ENCODE measurements at regions not wholly inside any gene's neighbourhood (a gene's known extent, or its start where the extent isn't known, plus 50 kb on each side); places are given as distances from the start of the nearest gene placed in this dataset.

DNA sequence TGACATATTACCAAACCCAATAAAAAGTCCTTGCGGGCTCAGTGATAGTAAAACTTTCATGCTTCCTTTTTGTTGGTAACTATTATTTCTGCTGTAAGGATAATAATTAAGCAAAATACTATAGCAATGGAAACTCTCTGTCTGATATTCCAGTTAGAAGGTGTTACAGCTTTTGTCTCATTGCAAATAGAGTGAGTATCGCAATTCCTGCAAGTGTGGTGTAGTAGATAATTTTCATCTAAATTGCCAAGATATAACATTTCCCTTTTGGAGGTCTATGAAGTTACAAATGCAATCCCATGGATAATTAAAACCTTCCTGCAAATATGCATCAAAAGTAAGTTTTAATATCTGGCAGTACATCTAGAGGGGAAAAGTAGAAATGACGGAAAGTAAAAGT, 88.7 kb upstream of the CD93 start:
- DNase-seq (ENCODE audit: low read depth), result no peak

DNA sequence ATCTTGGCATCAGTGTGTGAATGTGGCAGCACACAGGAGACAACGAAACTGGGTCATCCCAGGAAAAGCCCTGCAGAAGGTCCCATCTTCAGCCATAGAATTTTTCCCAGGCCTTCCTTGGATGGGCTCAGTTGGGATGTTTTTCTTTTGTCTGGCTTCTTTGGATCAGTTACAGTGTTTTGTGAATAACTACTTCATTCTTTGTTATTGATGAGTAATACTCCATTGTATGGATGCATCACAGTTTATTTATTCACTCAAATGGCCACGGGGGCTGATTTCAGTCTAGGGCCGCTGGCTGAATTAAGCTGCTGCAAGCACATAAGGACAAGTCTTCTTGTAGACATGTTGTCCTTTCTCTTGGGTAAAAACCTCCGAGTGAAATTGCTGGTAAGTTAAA, 81.3 kb upstream of the CD93 start:
- DNase-seq (ENCODE audit: low read depth), result no peak

DNA sequence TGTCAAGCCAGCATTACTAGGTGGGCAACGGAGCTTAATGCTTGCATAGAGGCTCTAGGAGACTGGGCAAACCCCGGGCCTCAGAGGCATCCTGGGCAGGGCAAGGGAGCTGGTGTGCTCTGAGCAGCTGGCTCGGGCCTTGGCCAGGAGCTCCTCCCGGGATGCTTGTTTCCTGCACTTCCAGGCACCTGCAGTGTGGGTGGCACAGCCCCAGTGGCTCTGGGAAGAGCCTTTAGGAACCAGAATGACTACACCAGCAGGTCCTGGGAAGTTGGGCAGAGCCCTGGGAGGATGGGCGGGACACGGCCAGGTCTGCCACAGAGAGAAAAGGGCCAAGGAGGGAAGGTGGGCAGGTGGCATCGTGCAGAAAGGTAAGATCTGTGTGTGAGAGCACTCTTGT, 80.4 kb upstream of the CD93 start:
- no peak for DNase-seq (ENCODE audit: low read depth)

DNA sequence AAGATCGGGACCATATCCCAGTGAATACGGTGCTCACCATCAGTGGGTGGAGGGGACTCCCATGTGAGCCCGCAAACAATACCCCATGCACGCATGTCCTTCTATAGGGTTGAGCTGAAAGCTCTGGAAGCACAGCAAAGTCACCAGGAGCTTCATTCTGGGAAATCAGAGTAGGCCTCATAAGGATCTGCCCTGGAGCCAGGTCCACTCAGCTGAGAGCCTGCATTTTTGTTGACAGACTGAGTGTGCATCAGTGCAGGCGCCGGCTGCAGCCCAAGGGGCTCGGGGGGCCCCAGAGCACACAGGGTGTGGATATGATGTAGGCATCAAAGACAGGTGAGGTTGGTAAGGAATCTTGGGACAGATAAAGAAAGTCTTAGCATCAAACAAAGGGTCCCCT, 79.8 kb upstream of the CD93 start:
- no peak for DNase-seq (ENCODE audit: low read depth)

DNA sequence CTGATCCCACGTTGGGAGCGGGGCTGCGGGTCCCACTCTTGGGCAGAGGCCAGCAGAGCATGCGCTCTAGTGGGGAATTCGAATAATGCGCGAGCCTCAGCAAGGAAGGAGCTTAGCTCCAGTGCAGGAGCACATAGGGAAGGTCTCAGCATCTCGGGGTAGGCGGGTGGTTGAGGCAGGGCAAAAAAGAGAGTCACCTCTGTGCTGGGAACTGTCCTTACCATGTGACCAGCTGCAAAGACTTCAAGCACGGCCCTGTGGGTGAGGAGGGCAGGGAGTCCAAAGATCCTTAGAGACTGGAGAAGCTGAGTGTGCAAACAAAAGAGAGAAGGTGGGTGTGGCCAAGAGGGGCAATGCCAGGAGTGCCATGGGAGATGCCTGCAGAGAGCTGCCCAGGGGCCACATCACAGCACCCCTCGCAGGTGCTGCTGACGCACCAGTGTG, 79.2 kb upstream of the CD93 start:
- no peak for DNase-seq (ENCODE audit: low read depth)

DNA sequence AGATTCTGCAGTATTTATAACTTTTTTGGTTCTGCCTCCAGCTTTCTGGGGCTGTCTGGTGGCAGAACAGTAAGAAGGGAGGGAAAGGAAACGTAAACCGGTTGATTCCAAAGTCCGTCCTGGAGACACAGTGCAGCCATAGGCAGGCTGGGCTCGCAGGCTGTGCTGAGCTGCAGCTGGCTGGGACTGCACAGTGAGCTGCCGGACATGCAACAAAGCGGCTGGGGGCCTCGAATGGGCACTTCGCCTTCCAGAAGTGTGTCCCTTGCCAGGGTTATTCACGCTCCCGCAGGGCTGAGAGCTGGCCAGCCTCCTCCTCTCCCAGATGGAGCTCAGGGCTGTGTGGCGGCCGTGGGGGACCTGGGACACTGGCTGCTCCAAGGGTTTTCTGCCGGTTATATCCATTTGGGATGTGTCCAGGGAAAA, 78.1 kb upstream of the CD93 start:
- DNase-seq (ENCODE audit: low read depth), result no peak

DNA sequence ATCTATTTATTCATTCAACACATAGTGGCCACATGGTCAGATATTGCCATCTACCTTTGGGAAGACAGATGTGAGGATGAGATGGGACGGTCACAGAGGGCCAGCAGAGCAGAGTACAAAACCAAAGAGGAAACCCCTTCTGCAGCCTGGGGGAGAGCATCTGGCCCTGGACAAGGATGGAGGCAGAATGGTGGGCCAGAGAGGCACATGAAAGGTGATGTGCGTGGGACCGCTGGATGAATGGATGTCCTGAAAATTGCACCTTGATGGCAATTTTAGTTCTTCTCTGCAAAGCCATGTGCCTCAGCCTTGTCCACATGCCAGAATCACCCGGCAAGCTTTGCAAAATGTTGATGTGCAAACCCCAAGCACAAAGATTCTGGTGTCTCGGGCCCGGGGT, 77.4 kb upstream of the CD93 start:
- no peak for DNase-seq (ENCODE audit: low read depth)

DNA sequence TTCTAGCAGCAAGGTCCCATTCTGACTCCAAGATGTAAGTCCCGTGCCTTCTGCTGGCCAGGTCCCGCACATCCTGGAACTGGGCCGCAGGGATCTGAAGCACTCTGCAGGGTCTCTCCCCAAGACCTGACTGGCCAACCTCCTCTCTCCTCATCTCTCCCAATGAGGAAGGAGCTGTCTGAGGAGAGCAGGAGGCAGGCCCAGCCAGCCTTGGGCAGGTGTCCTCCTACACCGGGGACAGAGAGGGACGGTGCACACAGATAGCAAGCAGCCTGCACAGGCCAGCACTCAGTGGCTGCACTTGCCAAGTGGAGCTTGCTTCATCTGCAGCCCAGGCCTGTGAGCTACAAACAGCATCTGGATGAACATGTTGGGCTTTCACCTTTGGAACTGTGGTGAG, 76.8 kb upstream of the CD93 start:
- no peak for DNase-seq (ENCODE audit: low read depth)

DNA sequence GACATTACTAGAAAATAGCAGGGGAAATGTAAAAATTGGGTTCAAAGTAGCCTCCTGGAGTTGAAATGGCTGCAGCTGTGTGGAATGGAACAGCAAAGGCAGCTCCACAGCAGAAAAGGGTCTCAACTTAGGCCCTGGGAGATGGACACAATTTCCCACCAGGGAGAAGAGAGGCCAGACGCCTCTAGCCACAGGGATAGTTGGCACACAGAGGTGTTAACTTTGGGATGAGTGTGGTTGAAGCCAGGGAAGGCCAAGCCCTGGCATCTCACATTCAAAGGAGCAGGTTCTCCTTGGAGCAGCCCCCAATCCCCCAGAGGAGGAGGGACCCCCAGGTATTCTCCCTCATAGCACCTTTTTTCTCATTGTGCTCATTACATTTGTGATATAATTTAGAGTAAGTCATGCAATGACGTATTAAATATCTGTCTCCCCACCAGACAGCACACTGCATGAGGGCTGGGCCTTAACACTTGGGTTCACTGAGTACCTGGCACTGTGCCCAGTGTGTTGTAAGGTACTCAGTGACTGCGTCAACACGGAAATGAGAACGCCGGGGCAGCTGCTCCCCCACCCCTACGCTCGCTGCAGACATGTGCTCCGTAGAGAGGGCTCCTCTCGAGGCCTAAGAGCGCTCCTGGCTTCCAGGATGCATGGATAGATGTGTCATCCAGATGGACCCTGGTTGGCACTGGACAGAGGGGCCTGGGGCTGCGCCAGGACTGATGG, 76.0 kb upstream of the CD93 start:
- DNase-seq (ENCODE audit: low read depth), result peak; percentile 65

DNA sequence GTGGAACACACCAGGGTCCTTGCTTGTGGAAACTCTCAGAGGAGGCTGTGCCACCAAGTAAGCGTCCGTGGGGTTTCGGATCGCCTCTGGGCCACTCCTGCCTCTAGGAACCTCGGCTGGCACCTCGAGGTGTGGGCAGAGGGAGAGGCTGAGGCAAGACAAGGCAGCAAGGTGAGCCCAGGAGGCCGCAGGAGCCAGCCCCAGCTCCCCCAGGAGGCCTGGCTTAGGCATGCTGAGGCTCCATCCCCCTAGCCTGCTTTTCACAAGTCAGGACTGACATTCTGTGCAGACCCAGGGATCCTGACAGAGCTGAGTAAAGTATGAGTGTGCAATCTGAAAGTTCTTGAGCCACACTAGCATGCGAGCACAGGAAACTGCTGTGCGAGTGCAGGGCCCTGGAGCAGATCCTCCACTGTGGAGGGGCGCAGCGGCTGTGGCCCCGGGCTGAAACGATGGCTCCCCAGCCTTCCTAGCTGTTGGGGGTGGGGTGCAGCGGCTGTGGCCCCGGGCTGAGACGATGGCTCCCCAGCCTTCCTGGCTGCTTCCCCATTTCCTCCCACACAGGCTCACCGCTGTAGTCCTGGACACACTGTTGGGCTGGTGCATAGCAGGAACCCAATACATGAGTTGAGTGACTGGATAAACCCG, 75.2 kb upstream of the CD93 start:
- no peak for DNase-seq (ENCODE audit: low read depth)

DNA sequence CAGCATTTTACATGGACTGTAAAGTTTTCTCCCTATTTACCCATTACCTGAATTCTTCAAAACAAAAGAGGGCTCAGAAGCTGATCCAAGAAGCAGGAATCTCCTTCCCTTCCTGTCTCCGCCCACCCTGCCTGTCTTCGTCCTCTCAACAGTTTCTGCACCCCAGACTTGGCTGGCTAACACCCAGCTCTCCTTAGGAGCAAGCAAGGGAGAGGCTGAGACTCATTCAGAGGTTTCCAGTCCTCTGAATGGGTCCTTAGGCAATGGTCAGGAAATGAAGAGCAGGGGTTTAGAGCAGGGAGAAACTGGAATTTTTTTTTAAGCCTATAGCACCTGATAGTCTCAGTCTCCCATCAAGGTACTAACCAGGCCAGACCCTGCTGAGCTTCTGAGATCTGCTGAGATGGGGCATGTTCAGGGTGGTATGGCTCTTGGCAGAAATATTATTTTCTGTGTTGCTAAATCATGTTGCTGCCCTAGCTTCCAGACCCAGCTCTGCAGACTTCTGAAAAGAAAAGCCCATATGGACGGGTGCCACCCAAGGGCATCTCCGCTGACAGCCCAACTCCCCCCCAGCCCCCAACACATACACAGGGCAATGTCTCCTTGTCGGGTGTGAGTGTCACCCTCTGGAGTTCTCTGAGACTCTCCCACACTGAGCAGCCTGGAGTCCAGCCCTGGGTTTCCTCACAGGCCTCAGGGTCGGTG, 74.6 kb upstream of the CD93 start:
- no peak for DNase-seq (ENCODE audit: low read depth)

DNA sequence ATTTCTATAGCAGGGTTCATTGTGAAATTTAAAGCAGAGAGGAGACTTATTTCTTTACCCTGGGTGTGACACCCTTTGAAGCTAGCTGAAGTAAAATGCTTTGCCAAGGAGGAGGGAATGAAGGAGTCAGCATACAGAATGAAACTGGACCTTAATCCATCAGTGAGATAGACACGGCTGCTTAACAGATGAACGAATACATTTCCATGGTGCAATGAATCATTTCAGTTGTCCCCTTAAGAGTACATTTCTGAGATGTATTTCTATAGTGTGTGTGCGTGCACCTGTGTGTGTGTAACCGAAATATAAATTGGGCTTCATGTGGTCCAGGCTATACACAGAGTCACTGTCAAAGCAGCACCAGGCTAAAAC, 73.8 kb upstream of the CD93 start:
- DNase-seq (ENCODE audit: low read depth), result no peak

DNA sequence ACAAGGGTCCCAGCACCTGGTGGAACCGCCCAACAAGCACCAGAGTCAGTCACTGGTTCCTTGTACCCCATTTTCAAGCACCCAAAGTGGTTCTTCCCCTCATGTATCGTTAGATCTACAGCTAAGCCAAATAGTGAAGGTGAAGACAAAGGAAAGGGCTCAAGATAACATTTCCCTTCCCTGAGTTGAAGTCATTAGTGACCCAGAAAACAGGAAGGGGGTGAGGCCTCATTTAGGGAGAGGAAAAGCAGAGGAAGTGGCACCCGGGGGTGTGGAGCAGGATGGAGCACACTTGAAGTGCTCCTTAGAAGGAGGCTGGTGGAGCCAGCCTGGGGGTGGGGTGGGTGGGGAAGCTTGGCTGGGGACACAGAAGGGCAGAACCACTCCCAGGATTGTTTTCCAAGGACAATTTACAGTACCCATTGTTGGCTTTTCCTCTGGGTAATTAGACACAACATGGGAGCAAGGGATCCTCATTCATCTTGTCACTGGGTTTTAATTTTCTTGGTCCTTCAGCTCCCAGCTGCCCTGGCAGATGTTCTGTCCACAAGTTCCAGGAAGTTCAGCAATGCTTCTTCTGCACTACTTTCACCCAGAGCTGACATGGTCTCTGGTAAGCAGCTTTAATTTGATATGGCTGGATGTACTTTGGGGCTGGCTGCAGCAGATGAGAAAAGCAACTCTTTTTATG, 73.3 kb upstream of the CD93 start:
- DNase-seq (ENCODE audit: low read depth), result no peak

DNA sequence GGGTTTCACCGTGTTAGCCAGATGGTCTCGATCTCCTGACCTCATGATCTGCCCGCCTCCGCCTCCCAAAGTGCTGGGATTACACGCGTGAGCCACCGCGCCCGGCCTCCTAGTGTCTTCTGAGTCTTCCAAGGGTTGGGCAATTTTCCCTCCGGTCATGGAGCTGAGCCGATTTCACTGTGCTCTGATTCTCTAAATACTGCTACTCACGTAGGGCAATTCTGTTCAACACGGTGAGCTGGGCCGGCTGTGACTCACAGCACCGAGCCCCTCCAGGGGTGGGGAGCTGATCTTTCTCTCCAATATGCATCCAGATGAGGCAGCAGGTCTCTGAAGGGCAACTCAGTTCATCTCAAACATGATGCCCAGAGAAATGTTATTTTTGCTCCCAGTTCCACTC, 71.6 kb upstream of the CD93 start:
- no peak for DNase-seq (ENCODE audit: low read depth)

DNA sequence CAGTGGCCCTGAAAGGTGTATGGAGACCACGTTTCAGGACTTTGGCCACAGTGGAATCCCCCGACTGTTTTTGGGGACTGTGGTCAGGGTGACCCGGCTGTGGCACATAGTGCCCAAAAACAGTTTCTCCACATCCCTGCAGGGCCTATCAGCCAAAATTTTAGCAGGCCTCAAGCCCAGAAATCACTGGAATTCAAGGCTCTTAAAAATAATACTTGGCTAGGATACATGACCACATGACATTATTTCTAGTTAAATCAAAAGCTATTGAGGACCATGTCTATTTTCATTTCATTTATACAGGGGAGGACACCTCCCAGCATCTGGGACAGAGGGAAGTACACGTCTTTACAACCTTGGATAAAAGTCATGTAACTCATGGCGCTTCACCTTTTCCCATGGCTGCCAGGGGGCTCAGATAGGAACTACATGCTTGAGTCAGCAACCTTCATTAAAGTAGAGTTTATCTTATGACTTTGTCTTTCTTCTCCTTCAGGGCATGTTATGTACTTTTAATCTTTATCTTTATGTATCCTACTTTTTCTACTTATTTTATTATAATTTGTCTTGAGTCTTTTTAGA, 70.8 kb upstream of the CD93 start:
- no peak for DNase-seq (ENCODE audit: low read depth)

DNA sequence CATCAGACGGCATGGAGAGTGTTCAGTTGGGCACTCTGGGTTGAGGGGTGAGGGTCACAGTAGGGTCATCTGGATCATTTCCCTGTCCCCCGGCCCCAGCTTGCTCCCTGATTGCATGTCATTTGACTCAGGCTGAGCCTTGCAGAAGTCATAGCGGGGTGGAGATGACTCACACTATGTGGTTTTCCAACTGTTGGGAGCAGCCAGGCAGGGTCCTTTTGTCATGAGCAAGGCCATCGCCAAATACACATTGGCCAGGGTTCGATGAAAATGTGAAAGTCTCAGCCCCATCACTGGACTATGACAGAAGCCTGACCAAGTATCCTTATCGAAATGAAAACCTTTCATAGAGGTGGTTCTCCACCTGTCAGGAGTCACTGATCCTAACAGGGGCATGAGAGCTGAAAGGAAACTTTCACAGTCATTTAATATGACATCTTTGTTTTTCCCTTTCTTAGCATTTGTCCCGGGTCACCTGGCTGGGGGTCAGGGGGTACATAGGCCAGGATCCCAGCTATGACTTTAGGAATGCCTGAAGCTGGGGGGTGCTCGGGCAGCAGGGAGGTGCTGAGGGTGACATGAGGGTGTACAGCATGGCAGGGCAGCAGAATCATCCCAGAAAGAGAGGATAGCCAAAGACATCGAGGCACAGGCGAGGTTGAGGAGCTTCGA, 70.2 kb upstream of the CD93 start:
- peak; percentile 89 for DNase-seq (ENCODE audit: low read depth)

DNA sequence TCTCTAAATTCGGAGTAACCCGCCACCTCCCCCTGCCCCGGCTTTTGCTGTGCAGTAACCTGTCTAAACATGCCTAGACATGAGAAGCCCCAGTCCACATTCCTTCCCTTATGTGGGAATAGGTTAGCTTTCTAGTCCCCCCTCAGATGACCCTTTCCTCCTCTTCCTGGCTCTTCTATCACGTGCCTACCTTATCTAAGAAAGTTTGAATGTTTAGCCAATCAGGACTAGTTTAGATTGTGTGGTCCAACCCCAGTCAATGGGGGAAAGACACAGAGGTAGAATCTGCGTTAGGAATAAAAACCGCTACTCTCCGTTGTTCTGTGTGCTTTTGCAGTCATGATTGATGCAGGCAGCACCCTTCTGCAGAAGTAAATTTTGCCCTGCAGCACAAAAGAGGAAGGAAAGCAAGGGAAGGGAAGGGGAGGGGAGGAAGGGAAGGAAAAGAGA, 69.0 kb upstream of the CD93 start:
- DNase-seq (ENCODE audit: low read depth), result no peak

DNA sequence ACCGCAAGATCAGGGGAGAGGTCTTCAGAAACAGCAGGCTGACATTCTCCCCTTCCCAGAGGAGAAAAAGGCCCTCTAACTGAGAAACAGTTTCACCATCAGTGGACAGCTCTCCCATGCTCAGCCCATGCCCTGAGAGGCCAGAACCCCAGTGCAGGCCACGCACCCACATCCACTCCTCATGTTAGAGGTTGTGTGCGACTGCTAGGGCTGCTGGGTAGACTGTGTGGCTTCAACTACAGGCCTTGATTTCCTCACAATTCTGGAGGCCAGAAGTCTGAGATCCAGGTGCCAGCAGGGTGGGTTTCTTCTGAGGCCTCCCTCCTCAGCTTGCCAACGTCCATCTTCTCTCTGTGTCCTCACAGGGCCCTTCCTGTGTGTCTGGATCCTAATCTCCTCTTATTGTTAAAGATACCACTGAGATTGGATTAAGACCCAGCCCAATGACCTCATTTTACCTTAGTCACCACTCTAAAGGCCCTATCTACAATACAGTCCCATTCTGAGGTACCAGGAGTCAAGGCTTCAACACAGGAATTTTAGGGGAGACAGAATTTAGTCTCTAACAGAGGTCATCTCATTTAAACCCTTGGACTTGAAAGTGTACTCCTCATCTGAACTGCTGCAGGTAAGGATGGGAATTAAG, 67.7 kb upstream of the CD93 start:
- DNase-seq (ENCODE audit: low read depth), result no peak

DNA sequence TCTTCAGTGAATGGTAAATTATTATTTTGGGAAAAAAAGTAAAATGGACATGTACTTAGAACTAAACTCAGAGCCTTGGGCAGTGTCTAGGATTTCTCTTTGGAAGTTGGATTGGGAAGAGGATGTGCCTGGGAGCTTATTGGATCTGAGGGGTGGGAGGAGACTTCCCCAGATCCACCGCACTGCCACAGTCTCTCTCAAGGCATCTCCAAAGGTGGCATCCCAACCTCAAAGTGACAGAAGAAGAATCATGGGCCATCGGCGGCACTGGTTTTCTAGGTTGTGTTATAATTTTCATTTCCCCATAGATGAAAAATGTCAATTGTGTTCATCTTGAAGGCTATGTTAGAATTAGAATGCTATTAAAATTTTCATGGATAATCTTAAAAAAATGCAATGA, 66.8 kb upstream of the CD93 start:
- DNase-seq (ENCODE audit: low read depth), result no peak

DNA sequence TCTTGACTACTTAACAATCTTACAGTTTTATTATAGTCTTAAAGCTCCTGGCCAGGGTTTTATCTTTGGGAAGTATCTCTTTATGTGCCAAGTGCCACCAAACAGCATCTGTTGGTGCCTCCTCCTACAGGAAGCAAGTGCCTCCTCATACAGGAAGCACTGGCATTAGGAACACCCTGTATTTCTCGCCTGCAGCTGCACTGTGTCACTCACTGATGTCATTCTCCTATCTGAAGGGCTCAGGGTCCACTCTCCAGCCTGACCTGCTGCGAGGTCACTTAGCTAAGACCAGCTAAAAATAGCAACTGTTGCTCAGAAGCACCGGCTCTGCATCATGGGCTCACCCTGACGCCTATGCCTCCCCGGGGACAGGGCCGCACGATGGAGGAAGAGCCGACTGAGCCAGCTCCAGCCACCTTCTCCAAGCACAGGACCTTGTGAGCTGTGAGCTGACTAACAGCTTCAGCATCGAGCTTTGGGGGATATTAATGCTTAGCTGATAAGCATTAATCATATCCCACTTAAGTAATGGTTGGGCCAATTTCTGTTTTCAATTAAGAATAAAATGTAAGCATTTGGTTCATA, 66.3 kb upstream of the CD93 start:
- DNase-seq (ENCODE audit: low read depth), result peak; percentile 93

All from LHCN-M2 (cell line).